Uterus (tissue), 2 donors: ENCODE measurements at regions not wholly inside any gene's neighbourhood (a gene's known extent, or its start where the extent isn't known, plus 50 kb on each side); places are given as distances from the start of the nearest gene placed in this dataset.

Source experiments
- POLR2A ChIP-seq, 2 donors: fragments of 450-650 bp; IDR thresholded peaks; one replicate each; pipeline ENCODE4 v1.6.1; 2016; ENCODE audit warnings: antibody characterized with exemption in 2 of 2, mild to moderate bottlenecking in 1 of 2, moderate library complexity in 1 of 2
- TF ChIP-seq, protein P1 (sequence below), 4 experiments: fragments of 200-600 bp in 2 of 4; fragments of 450-650 bp in 2 of 4; sonication (generic) in 2 of 4; IDR thresholded peaks; one replicate each; pipeline ENCODE4 v1.5.1; 2016 to 2019; ENCODE audit warnings: antibody characterized with exemption in 4 of 4, mild to moderate bottlenecking in 2 of 4, moderate library complexity in 1 of 4

DNA sequence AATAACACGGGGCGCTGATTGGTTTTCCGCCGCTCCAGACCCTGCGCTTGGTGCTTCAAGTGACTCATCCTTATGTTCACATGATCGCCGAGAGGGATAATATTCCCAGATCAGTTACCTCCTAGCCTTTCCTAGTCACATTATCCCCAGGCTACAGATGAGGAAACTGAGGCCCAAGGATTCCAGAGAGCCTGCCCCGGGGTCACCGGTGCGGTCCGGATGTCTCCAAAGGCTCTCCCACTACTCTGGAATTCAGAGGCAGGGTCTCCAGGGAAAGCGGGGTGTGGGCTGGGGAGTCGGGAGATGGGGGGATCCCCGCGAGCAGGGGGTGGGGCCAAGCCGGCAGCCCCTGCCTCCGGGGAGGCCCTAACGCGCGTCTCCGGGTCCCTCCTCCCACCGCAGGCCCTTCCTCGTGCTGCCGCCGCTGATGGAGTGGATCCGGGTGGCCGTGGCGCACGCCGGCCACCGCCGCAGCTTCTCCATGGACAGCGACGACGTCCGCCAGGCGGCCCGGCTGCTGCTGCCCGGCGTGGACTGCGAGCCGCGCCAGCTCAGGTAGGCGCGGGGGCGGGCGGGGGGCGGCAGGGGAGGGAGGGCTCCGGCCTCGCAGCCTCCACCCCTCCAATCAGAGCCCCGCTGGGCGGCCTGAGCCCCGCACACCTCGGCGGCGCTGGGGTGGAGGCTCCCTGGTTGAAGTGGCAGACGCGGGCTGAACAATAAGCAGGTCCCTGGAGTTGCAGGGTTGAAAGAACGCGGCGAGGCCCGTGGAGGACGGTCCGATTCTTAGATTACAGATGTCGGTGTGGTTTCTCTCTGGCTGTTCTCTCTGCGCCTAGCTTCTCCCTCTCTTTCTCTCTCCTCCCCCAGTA is 104.6 kb upstream of the PWP1 start:
- TF ChIP-seq, protein P1, sequence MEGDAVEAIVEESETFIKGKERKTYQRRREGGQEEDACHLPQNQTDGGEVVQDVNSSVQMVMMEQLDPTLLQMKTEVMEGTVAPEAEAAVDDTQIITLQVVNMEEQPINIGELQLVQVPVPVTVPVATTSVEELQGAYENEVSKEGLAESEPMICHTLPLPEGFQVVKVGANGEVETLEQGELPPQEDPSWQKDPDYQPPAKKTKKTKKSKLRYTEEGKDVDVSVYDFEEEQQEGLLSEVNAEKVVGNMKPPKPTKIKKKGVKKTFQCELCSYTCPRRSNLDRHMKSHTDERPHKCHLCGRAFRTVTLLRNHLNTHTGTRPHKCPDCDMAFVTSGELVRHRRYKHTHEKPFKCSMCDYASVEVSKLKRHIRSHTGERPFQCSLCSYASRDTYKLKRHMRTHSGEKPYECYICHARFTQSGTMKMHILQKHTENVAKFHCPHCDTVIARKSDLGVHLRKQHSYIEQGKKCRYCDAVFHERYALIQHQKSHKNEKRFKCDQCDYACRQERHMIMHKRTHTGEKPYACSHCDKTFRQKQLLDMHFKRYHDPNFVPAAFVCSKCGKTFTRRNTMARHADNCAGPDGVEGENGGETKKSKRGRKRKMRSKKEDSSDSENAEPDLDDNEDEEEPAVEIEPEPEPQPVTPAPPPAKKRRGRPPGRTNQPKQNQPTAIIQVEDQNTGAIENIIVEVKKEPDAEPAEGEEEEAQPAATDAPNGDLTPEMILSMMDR (IDR thresholded peaks at IDR 0.05), result no peak
- TF ChIP-seq POLR2A (IDR thresholded peaks at IDR 0.05), result no peak
